CD4-positive, alpha-beta T cell treated with Interleukin-6 for 4 hours (primary cell): ENCODE measurements at regions not wholly inside any gene's neighbourhood (a gene's known extent, or its start where the extent isn't known, plus 50 kb on each side); places are given as distances from the start of the nearest gene placed in this dataset.
"Not testable (repeated sequence)": the region's sequence is repeated elsewhere in the genome, so short reads cannot be mapped to it uniquely, and the experiment has no call there.

Experiments
- DNase-seq: peaks from one replicate; pipeline ENCODE4 v3.0.0-alpha.2; 2020; ENCODE audit warnings: mixed read lengths

DNA sequence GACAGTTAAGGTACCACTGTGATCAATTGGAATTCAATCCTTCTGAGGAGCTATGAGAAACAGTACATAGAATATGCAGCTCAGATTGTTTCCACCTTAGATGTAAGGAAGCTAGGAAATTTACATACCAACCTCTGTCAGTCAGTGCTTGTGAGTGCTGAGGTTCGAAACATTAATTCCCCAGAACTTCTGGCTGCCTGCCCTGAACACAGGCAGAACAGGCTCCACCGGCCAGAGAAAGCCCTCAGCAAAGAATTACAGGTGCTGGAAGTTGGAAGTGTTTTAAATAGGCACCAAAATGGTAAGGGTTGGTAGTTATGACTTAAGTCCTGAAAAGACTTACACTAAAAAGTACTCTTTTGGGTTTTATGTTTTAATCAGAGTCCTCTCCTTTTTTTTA, 651.8 kb downstream of the C4orf33 start:
- DNase-seq = no peak

DNA sequence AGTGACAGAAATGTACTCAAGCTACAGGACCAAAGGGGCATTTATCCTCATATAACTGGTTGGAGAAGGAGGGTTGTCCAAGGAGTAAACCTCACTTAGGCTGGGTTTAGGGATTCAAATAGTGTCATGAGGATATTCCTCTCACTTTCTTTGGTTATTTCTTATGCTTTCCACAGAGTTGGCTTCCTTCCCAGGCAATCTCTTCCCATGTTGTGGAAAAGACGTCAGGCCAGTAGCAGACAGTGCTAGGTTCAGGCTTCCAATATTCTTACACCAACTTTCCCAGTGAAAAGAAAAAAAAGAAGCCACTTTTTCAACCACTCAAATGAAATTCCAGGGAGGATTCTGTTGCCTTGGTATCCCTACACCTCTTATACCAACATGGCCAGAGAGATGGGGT, 653.0 kb downstream of the C4orf33 start:
- DNase-seq = no peak

DNA sequence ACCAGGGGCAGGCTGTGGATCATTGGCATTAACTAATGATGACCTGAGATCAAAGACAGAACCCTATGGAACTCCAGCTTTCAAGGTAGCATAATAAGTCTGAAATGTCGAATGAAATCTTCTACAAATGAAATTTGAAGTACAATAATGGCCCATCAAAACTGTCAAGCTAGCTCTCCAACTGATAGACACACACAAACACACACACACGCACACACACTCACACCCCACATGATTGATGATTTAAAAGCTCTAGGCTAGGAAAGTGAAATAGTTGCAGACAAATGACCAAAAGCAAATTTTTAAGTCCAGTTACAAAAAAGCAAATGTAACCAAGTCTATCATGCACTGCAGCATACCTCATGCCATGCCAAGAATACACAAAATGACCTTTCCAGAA, 655.7 kb downstream of the C4orf33 start:
- DNase-seq = no peak

DNA sequence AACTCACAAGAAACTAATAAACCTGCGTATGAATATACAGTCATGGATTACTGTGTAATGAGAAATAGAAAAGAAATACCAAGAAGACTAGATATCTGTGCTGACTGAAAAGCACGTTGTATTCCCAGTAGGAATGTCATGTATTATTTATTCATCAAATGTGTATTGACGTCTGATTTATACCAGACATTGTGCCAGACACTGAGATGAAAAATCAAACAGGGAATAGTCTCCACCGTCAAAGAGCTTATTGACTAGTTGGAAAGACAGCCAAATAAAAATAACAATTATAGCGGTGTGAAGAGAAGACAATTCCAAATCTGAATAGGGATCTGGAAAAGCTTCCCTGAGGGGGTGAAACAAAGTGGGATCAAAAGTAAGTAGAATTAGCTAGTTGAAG, 687.6 kb downstream of the C4orf33 start:
- DNase-seq = no peak

DNA sequence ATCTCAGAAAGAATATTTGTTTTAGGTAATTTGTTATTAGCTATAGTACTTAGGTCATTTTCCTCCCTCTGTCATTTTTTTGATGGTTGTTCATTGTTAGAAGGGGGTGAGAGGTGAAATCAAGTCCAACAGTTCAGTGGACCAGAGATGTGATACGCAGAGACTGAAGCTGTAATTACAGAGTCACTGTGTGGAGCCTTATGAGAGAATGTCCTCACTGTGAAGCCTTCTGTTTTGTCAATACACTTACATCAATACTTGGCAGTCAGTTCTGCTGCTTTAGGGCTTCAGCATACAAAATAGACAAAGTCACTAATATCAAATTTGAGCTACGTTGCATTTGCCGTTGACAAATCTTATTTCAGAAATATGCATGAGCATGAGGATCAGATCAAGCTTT, 692.5 kb downstream of the C4orf33 start:
- no peak for DNase-seq

DNA sequence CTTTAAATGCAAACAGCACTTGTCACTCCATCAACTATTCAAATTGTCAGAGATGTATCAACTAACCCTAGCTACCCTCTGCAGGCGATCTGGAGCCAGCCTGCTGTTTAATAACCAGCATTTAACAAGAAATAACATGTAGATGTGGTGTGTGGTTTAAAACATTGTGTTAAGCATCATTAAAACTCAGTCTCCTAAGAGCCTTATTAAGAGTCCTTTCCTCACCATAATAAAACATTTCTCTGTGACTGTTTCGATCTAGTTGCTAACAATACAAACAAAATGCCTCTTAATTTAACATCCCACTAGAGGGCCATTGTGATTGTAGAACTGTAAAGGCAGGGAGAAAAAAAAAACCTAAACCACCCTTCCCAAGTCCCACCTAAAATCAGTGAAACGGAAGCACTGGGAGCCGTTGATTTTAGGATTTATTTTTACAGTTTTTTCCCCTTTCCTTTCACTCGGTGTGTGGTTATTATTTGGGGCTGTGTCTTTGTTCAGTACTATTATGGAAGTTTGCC, 708.6 kb downstream of the C4orf33 start:
- DNase-seq = no peak

DNA sequence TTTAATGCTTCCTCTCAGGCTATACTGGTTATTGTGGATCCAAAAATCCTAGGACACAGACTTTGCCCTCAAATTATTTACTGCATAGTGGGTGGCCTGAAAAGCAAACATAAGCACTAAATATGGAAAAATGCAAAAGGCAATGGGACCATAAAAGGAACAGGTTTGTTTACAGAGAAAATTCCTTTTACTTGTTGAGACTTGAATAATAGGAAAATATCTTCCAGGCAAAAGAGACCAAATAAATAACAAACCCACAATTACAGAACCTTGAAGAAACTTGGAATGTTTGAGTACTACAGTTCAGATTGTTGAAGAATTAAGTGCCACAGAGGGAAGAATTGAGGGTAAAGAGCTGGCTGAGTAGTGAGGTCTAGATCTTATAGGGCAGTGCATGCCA, 711.0 kb downstream of the C4orf33 start:
- no peak for DNase-seq

DNA sequence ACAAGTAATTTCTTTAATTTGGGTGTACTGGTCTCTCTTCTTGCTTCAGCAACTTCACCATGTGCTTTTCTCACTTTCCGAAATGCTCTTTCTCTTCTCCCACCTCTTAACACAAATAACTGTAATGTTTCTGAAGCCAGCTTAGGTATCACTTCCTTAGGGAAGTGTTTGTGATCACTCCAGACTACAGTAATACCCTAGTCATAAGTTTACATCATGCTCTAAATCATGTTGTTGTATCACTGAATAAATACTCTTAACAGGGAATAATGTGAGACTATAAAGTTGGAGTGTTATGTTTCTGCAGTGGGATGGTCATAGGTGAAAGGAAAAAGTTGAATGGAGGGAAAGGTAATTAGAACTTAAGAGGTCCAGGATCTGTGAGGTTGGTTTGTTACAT, 712.3 kb downstream of the C4orf33 start:
- DNase-seq = no peak

DNA sequence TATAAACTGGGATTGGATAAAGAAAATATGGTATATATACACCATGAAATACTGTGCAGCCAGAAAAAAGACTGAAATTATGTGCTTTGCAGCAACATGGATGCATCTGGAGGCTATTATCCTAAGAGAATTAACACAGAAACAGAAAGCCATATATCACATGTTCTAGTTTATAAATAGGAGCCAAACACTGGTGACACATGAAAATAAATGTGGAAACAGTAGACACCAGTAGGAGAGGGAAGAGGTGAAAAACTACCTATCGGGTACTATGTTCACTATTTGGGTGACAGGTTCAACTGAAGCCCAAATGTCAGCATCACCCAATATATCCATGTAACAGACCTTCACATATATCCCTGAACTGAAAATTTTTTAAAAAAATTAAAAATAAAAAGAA, 725.1 kb downstream of the C4orf33 start:
- DNase-seq = no peak

DNA sequence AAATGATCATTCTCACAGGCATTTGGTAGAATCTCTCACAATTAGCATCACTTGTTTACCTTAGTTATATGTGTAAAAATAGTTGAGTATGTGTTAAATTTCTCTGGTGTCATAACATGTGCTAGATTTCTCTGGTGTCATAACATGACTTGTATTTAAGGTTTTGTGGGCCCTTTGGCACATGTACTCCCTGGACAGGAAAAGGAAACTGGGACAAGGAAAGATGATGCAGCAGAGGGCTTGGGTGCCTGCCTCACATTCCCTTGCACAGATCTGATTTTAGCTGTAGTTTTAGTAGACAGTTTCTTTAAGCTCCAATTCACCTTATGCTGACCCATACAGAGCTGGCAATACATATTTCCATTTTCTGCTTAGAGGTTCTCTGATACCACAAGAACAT, 726.0 kb downstream of the C4orf33 start:
- DNase-seq = no peak

DNA sequence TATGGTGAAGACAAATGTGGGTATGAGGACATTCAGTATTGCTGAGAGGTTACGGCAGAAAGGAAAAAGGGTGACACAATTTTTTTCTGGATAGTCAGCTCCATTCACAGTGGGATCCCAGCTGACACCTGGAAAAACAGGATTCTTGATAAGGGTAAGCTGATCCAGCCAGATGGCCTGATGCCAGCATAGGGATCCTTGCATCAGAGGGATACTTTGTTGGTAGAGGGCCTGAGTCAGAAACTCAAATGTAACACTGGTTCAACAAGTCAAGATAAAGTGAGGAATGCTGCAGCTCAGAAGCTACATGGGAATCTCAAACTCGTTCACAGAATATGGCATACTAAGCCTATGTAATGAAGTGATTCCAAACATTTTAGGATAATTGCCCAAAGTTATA, 726.7 kb downstream of the C4orf33 start:
- no peak for DNase-seq

DNA sequence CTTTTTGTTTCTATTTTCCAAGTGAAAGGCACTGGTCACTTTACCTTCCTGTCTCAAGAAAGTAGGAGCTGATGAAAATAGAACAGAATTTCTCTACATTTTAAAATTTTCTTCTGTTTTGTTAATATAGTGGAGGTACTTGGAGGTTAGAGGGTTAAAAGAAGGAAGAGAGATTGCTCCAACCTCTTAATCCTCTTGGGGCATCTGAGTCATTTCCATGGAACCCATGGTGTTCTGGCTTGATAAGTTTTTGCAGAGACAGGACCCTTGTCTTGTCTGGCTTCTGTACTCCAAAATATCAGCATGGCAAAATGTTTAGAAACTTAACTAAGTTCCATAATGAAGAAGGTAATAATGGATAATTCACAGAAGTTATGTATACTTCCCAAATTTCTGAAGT, 727.2 kb downstream of the C4orf33 start:
- DNase-seq = no peak

DNA sequence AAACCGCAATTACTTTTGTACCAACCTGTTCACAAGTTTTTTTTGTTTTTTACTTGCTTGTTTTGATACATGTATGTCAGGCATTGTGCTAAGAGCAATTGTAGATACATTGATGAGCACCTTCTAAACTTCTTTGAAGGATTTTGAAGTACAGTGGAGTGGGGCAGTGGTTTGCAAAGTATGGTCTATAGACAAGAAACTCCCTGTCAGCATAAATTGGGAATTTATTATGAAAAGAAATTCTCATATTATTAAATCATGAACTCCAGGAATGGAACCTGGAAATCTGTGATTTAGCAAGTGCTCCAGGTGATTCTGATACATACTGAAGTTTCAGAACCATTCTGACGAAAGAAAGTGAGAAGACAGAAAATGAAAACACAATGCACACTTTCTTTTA, 733.4 kb downstream of the C4orf33 start:
- no peak for DNase-seq

DNA sequence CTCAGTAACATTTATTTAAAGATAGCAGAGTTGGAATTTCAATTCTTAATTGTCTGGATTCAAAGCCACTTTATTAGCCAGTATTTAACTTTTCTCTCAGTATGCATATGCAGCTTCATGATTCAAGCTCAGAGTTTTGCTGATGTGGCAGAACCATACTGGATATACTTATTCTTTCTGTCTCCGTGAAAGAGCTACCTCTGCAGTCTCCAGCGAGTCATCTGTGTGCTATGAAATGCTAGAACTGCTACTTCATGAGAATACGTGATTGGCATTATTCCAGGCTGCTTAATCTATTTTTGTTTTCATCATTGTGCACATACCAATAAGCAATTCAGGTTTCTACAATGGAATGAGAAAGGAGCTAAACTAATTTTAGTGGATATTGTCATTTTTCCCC, 743.7 kb downstream of the C4orf33 start:
- no peak for DNase-seq

DNA sequence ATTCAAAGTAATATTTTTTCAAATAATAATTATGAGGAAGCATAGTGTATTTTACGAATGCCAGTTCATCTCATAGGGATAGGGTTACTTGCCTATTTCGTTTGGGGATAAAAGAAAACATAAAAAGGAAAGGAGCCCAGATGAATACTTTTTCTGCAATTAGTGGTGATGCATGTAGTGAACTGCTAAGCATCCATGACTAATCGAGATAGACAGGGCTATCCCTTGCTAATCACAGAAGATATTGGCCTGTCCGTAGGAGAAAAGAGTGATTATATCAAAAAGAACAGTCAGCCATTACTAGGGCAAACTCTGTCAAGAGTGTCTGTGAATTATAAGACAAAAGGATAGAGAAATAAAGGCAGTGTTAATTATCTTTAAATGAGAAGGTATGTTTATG, 746.1 kb downstream of the C4orf33 start:
- DNase-seq = no peak

DNA sequence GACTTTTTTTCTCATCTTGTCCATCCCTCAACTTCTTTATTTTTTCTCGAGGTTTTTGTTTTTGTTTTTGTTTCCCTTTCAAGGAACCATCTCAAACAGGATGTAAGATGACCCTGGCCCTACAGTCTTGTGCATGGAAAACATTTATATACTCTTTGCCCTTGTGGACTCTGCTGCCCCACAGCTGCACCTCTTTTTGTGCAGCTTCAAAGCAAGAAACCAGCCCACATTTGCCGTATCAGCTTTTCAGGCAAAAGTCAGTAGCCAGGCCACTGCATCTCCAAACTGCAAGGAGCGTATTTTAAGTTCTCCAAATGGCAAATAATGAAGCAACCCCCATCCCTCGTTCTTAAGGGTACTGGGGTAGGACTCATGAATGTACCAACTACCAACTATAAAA, 756.5 kb downstream of the C4orf33 start:
- DNase-seq = no peak

DNA sequence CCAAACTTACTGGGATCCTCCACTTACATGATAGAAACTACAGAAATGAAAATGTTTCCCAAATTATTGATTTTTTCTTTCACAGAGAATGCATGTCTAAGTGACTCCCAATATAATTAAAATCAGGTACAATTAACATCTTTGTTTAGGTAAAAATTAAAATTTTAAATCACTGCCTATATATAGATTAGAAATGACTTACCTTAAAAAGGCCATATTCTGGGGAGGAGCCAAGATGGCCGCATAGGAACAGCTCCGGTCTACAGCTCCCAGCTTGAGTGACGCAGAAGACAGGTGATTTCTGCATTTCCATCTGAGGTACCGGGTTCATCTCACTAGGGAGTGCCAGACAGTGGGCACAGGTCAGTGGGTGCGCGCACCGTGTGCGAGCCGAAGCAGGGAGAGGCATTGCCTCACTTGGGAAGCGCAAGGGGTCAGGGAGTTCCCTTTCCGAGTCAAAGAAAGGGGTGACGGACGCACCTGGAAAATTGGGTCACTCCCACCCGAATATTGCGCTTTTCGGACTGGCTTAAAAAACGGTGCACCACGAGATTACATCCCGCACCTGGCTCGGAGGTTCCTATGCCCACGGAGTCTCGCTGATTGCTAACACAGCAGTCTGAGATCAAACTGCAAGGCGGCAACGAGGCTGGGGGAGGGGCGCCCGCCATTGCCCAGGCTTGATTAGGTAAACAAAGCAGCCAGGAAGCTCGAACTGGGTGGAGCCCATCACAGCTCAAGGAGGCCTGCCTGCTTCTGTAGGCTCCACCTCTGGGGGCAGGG, 757.9 kb downstream of the C4orf33 start:
- not testable (repeated sequence) for DNase-seq

DNA sequence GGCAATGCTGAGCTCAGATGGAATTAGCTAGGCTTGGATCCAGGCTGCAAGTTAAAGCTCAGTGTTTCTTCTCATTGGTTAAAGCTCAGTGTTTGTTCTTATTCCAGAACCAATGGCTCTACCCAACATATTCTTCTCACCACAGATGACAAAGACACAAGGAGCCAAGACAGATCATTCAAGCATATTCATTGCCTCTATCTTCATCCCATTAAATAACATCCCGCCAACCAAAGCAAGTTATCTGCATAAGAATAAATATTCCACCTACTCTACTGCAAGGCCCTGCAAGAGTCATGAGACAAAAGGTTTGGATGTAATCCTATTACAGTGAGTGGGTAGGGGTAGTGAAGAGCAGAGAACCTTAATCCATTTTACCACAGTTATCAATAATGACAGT, 766.5 kb downstream of the C4orf33 start:
- DNase-seq = no peak

DNA sequence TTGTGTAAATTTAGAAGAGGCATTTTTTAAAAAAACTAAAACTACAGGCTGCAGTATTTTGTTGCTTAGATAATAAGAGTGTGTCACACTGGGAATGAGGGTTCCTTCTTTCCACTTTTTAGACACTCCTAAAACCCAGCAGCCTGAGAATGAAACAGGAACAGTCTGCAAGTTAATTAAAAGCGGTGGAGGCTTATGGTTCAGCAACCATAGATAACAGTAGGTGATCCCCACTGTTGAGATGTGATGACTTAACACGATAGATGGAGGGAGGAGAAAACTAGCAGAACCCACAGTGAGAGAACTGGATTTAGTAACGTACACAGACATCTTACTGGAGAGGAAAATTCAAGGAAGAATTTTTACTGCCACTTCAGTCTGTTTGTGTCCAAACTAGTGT, 767.3 kb downstream of the C4orf33 start:
- DNase-seq = no peak

DNA sequence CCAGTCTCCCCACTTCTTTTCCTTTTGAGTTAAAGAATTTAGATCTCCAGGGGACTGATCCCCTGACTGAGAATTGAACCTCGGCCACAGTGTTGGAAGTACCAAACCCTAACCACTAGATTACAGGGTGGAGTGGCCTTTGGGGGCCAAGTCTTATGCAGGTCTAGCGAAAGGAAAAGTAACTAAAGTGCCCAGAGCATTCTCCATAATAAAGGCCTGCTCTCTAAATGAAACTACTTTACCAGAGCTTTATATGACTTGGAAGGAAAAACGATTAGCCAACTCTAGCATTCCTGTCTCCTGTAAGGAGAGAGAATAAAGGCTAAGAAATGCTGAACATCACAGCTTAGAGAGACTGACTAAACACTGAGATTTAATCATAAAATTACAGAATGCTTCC, 788.0 kb downstream of the C4orf33 start:
- DNase-seq = no peak

DNA sequence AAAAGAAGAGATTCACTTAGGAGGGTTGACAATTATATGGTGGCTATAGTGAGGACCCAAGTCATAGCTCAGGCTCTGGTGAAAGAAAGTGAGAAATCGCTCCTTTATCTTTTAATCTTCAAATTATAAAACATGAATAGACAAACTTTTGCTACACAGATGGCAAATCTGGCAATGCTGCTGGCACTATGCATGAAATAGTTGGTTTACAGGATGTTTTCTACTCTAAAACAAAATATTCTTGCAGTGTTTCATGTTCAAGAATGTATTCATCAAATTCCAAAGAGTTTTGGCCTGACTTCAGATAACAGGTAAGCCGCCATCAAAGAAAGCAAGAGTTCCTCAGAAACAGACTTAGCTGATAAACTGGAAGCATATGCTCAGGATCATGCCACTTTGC, 801.2 kb downstream of the C4orf33 start:
- DNase-seq = no peak

DNA sequence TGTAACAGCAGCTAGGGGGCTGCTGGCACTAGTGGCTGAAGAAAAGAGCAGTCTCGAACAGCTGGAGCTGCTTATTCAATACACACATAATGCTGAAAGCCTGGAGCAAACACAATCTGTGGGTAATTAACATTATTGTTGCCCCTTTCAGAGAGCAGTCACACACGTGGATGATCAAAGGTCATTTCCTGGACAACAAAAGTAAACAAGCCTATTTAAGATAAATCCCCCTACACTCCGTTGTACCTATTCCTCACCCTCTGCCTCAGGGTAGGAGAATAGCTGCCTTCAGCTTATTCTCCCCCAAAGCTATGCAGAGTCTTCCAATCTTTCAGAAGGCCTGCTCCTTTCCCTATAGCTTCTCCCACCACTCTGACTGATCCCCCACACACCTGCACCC, 803.9 kb downstream of the C4orf33 start:
- DNase-seq = no peak

DNA sequence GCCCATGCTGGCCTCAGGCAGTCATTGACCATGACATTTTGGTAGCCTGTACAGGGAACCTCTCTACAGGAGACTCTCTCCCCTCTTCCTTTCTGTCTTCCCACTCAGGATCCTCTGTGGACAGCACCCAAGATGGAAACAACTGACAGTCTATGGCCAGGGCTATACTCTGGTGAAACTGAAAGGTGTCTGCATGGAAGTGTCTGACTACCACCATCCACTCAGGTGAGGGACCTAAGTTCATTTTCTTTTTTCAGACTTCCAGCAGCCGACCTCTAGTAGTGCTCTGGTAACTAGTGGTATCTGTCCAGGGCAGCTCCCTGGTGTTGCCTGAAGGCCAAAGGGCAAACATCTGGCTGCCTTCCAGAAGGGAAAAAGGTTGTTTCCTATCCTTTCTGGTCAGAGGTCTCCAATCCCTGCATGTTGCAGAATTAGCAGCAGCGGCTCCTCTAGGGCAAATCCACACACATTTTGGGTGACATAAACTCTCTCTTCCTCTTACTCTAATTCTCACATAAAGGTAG, 804.5 kb downstream of the C4orf33 start:
- DNase-seq = no peak

DNA sequence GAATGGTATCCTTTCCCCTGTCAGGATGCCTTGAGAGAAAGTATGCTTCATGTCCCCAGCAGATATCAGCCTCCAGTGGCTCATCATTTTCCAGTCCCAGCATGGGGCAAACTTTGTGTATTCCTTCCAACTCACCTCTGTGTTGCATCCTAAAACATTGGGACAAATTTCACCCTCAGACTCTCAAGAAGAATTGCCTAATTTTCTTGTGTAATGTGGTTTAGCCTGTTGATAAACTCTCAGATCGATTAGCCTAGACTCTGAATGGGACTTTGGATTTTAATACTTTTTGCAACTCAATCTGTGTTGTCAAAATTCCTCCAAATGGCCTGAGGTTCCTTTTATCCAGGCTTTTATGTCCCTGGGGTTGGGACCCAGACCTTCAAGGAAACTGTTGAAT, 805.3 kb downstream of the C4orf33 start:
- DNase-seq = no peak

DNA sequence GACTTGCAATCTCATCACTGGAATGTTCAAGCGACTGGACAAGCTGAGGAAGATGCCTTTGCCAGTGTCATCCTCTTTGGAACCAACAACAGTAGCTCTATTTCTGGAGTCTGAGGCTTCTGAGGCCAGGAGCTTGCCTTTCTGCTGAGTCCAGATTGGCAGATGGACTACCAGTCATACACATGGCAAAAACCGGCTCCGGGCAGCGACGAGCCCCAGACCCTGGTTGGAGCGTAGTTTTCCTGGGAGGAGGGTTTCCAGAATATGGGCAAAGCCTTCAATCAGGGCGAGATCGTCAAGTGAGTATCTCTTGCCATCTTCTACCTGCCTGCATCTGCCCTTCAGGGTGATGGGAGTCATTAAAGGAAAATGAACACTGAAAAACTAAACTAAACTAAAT, 807.9 kb downstream of the C4orf33 start:
- no peak for DNase-seq
